K562 (cell line): ENCODE measurements at regions not wholly inside any gene's neighbourhood (a gene's known extent, or its start where the extent isn't known, plus 50 kb on each side); places are given as distances from the start of the nearest gene placed in this dataset.

Experiments used
- ATAC-seq: fragments of 200-7000 bp; cut with Tn5 transposase; 3 replicates; pipeline ENCODE4 v1.9.1; 2020; ENCODE audit warnings: moderate library complexity
- BruUV-seq: library from RNA; stranded (reverse); fragments of 400-500 nt; replicated peaks from 2 replicates; lab custom pipeline; 2021; lab: Mats Ljungman, UMichigan
- CTCF ChIA-PET: fragments of 300-600 bp; formaldehyde crosslinking; extraction: SDS; loops from one replicate; lab custom pipeline; 2021; ENCODE audit warnings: low intra/inter-chr PET ratio; lab: Yijun Ruan, JAX
- POLR2A ChIA-PET: fragments of 300-600, 350-650 bp; sonication (Branson Sonifier 250); formaldehyde crosslinking; extraction: SDS; loops from one replicate; lab custom pipeline; 2021; ENCODE audit warnings: antibody characterized with exemption, inconsistent platforms; lab: Yijun Ruan, JAX
- DNase-seq, 4 experiments: peaks; one replicate each; pipeline versions ENCODE4 v3.0.0 to v3.0.0-alpha.2; 2011 to 2018; ENCODE audit warnings: low spot score in 3 of 4, mixed read lengths in 3 of 4; ENCODE audit errors: extremely low read depth in 1 of 4
- FAIRE-seq: peaks from 2 replicates; lab custom pipeline; 2011; peaks lifted over from hg19 to GRCh38; lab: Jason Lieb, UNC
- H2AFZ ChIP-seq: 2 replicates; pipeline ENCODE4 v1.6.0; 2011; ENCODE audit warnings: low read depth, low read length, control low read depth, inconsistent platforms
- H3K27ac ChIP-seq: fragments of 200-600 bp; 3 replicates; pipeline ENCODE4 v1.8.0; 2011; ENCODE audit warnings: low read depth, mild to moderate bottlenecking, control low read depth, inconsistent platforms, low read length, moderate library complexity, mixed read lengths; ENCODE audit errors: extremely low read depth
- H3K27me3 ChIP-seq, 2 experiments: fragments of 300-600 bp in 1 of 2; 2 replicates in 1 of 2; 3 replicates in 1 of 2; pipeline versions ENCODE4 v1.6.0 to v1.8.0; 2011; ENCODE audit warnings: inconsistent platforms in 2 of 2, low read length in 2 of 2, mild to moderate bottlenecking in 1 of 2, mixed read lengths in 1 of 2, moderate library complexity in 1 of 2; ENCODE audit not compliant: control insufficient read depth in 2 of 2, insufficient read depth in 2 of 2
- H3K36me3 ChIP-seq: fragments of 300-600 bp; 3 replicates; pipeline ENCODE4 v1.8.0; 2011; ENCODE audit warnings: mild to moderate bottlenecking, low read length, inconsistent platforms; ENCODE audit not compliant: control insufficient read depth, insufficient read depth
- H3K4me1 ChIP-seq, 2 experiments: fragments of 200-600 bp in 1 of 2; replicated peaks in 1 of 2; 2 replicates in 1 of 2; 3 replicates in 1 of 2; pipeline versions ENCODE4 v1.5.1 to v1.8.0; 2011; ENCODE audit warnings: inconsistent platforms in 2 of 2, low read length in 2 of 2, mild to moderate bottlenecking in 1 of 2, mixed read lengths in 1 of 2, moderate library complexity in 1 of 2; ENCODE audit not compliant: control insufficient read depth in 2 of 2, insufficient read depth in 2 of 2
- H3K4me2 ChIP-seq: 2 replicates; pipeline ENCODE4 v1.6.1; 2011; ENCODE audit warnings: low read length, control low read depth, inconsistent platforms, mixed read lengths; ENCODE audit not compliant: insufficient read depth
- H3K4me3 ChIP-seq: fragments of 200-600 bp; sonication (generic), shearing (Covaris generic); 2 replicates; pipeline ENCODE4 v1.5.1; 2016; ENCODE audit warnings: control low read depth, inconsistent platforms
- H3K79me2 ChIP-seq: fragments of 200-600 bp; 3 replicates; pipeline ENCODE4 v1.8.0; 2011; ENCODE audit warnings: low read length, inconsistent platforms; ENCODE audit not compliant: control insufficient read depth, insufficient read depth
- H3K9ac ChIP-seq, 2 experiments: 2 replicates each; pipeline versions ENCODE4 v1.6.0 to v1.6.1; 2011; ENCODE audit warnings: low read depth in 2 of 2, low read length in 2 of 2, control low read depth in 1 of 2, inconsistent platforms in 1 of 2, mild to moderate bottlenecking in 1 of 2, mixed read lengths in 1 of 2; ENCODE audit not compliant: insufficient read depth in 1 of 2
- H3K9me1 ChIP-seq: one replicate; pipeline ENCODE4 v1.6.0; 2011; ENCODE audit warnings: inconsistent platforms, mild to moderate bottlenecking, low read length, moderate library complexity; ENCODE audit not compliant: control insufficient read depth, insufficient read depth
- H3K9me3 ChIP-seq: replicated peaks from 2 replicates; pipeline ENCODE4 v1.5.1; 2011; ENCODE audit warnings: low read depth, low read length, inconsistent platforms; ENCODE audit not compliant: control insufficient read depth, insufficient read depth
- H4K20me1 ChIP-seq: replicated peaks from 2 replicates; pipeline ENCODE4 v1.6.1; 2011; ENCODE audit warnings: low read length, inconsistent platforms, mixed read lengths; ENCODE audit not compliant: control insufficient read depth, insufficient read depth
- BCOR ChIP-seq: fragments of 450-650 bp; IDR thresholded peaks from 2 replicates; pipeline ENCODE4 v1.6.1; 2016
- CAMTA2 ChIP-seq: fragments of 250-450 bp; sonication (Bioruptor Pico); conservative IDR thresholded peaks from 2 replicates; pipeline ENCODE4 v1.5.1; 2022
- EZH2 ChIP-seq: IDR thresholded peaks from 2 replicates; pipeline ENCODE4 v1.6.1; 2012; ENCODE audit warnings: low read depth, mild to moderate bottlenecking, inconsistent platforms, low read length, borderline replicate concordance
- FIP1L1 ChIP-seq: fragments of 200-400 bp; formaldehyde crosslinking; IDR thresholded peaks from 2 replicates; pipeline ENCODE4 v1.6.1; 2018; ENCODE audit warnings: mild to moderate bottlenecking, low read depth, low read length; ENCODE audit not compliant: poor library complexity, severe bottlenecking
- HDAC1 ChIP-seq, 2 experiments: fragments of 450-650 bp; IDR thresholded peaks; 2 replicates each; pipeline ENCODE4 v1.6.1; 2016 to 2017; ENCODE audit warnings: inconsistent platforms in 1 of 2, mild to moderate bottlenecking in 1 of 2, moderate library complexity in 1 of 2
- MEF2D ChIP-seq: conservative IDR thresholded peaks from 2 replicates; pipeline ENCODE4 v1.6.1; 2016; ENCODE audit warnings: low read depth, missing genetic modification characterization, missing compliant biosample characterization
- OTX1 ChIP-seq: fragments of 450-650 bp; formaldehyde crosslinking; IDR thresholded peaks from 2 replicates; pipeline ENCODE4 v1.4.0; 2022; ENCODE audit warnings: mild to moderate bottlenecking
- RBM39 ChIP-seq: fragments of 200-400 bp; formaldehyde crosslinking; optimal IDR thresholded peaks from 2 replicates; pipeline ENCODE3; 2018; ENCODE audit warnings: low read depth, low read length
- RHOXF2B ChIP-seq: fragments of 250-450 bp; sonication (Bioruptor Pico); conservative IDR thresholded peaks from 2 replicates; pipeline ENCODE4 v1.5.1; 2021
- SLC30A9 ChIP-seq: fragments of 250-450 bp; sonication (Bioruptor Pico); IDR thresholded peaks from 2 replicates; pipeline ENCODE4 v1.8.0; 2022; ENCODE audit warnings: mild to moderate bottlenecking, moderate library complexity
- SMAD2 ChIP-seq: fragments of 150-350 bp; IDR thresholded peaks from 2 replicates; pipeline ENCODE4 v1.6.1; 2014; ENCODE audit warnings: low read depth, mild to moderate bottlenecking, low read length
- SMARCE1 ChIP-seq: fragments of 450-650 bp; IDR thresholded peaks from 2 replicates; pipeline ENCODE4 v1.7.1; 2016; ENCODE audit warnings: mild to moderate bottlenecking
- ZFP30 ChIP-seq: fragments of 250-450 bp; sonication (Bioruptor Pico); IDR thresholded peaks from 2 replicates; pipeline ENCODE4 v1.8.0; 2022; ENCODE audit warnings: moderate library complexity, mild to moderate bottlenecking, inconsistent platforms, borderline replicate concordance
- WGBS: fragments of 100-300 bp; shearing (Covaris generic); methylation state at CpG from one replicate; pipeline ENCODE4 v1.1.6; 2016; ENCODE audit warnings: low coverage, mixed read lengths; ENCODE audit not compliant: insufficient coverage; ENCODE audit errors: missing lambda C conversion rate; 5-methylcytosine and 5-hydroxymethylcytosine counted together
- in situ Hi-C: fragments of 300-500 bp; cut with MboI; formaldehyde crosslinking; loops from 4 replicates; pipeline ENCODE4 v1.15.0; 2018; ENCODE audit warnings: inconsistent platforms, mixed read lengths
- intact Hi-C: fragments of 100-400 bp; cut with micrococcal nuclease; formaldehyde crosslinking; loops from 2 replicates; pipeline ENCODE4 v1.14.2; 2022
- TF ChIP-seq, protein P1 (sequence below): fragments of 250-450 bp; sonication (Bioruptor Pico); IDR thresholded peaks from 2 replicates; pipeline ENCODE4 v1.8.0; 2022; ENCODE audit warnings: moderate library complexity, mild to moderate bottlenecking, inconsistent platforms
- TF ChIP-seq, protein P2 (sequence below): fragments of 450-650 bp; formaldehyde crosslinking; IDR thresholded peaks from 2 replicates; pipeline ENCODE4 v1.4.0; 2020; ENCODE audit warnings: mild to moderate bottlenecking, moderate library complexity
- TF ChIP-seq, protein P3 (sequence below): fragments of 450-650 bp; formaldehyde crosslinking; IDR thresholded peaks from 2 replicates; pipeline ENCODE4 v1.4.0; 2020; ENCODE audit warnings: mild to moderate bottlenecking
- TF ChIP-seq, protein P4 (sequence below): fragments of 450-650 bp; IDR thresholded peaks from 2 replicates; pipeline ENCODE4 v1.7.1; 2018; ENCODE audit warnings: mild to moderate bottlenecking, low read depth; ENCODE audit not compliant: partially characterized antibody
- TF ChIP-seq, protein P5 (sequence below): fragments of 450-650 bp; IDR thresholded peaks from 2 replicates; pipeline ENCODE4 v1.6.1; 2016

DNA sequence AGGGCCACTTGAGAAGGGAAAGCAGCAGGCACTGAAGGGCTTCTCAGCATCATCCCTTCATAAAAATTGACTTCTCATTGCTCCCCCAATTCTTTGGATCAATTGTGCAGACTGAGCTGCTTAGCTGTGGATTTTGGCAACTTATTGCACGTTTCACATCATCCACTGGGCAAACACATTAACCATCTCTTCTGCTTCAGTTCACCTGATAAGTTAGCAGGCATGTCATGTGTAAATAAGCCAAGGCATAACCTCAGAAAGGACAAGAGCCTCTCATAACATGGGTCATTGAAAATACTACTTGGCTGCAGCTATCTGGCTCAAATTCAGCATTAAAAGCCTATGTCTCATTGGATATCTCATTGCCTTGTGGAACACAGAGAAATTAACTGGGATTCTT is 366.5 kb downstream of the LRRC3B start:
- no peak overlapping the region for H3K9ac ChIP-seq
- intact Hi-C loops (no loop called here), in situ Hi-C loops (no loop called here)
- FAIRE-seq, result no peak
- H3K27me3 ChIP-seq, result no peaks in the 10 kb centered on the region
- no peaks in the 10 kb centered on the region for H4K20me1 ChIP-seq
- H3K4me3 ChIP-seq, result no peak overlapping the region
- no peaks in the 10 kb centered on the region for H3K4me1 ChIP-seq
- H3K79me2 ChIP-seq, result no peaks in the 10 kb centered on the region
- POLR2A ChIA-PET, result no interaction called here
- no peak for ATAC-seq
- CTCF ChIA-PET, result no interaction called here
- WGBS, result 0% methylated on average over 1 of the region's 1 CpG
- no peak overlapping the region for H3K27ac ChIP-seq
- peaks cover 2% of the 10 kb centered on the region for H3K9me3 ChIP-seq
- no TSS peak for BruUV-seq
- no peak overlapping the region for H3K4me2 ChIP-seq
- no peak overlapping the region for H2AFZ ChIP-seq
- no peak for DNase-seq
- no peaks in the 10 kb centered on the region for H3K9me1 ChIP-seq
- H3K36me3 ChIP-seq, result no peaks in the 10 kb centered on the region
- TF ChIP-seq ZFP30 (CRISPR knock-in tag), result no peak
- TF ChIP-seq RBM39, result no peak
- no peak for TF ChIP-seq SLC30A9 (CRISPR knock-in tag)
- TF ChIP-seq FIP1L1, result no peak
- TF ChIP-seq, protein P1, sequence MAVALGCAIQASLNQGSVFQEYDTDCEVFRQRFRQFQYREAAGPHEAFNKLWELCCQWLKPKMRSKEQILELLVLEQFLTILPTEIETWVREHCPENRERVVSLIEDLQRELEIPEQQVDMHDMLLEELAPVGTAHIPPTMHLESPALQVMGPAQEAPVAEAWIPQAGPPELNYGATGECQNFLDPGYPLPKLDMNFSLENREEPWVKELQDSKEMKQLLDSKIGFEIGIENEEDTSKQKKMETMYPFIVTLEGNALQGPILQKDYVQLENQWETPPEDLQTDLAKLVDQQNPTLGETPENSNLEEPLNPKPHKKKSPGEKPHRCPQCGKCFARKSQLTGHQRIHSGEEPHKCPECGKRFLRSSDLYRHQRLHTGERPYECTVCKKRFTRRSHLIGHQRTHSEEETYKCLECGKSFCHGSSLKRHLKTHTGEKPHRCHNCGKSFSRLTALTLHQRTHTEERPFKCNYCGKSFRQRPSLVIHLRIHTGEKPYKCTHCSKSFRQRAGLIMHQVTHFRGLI, result no peak
- no peak for TF ChIP-seq SMARCE1
- TF ChIP-seq SMAD2, result no peak
- TF ChIP-seq, protein P2, sequence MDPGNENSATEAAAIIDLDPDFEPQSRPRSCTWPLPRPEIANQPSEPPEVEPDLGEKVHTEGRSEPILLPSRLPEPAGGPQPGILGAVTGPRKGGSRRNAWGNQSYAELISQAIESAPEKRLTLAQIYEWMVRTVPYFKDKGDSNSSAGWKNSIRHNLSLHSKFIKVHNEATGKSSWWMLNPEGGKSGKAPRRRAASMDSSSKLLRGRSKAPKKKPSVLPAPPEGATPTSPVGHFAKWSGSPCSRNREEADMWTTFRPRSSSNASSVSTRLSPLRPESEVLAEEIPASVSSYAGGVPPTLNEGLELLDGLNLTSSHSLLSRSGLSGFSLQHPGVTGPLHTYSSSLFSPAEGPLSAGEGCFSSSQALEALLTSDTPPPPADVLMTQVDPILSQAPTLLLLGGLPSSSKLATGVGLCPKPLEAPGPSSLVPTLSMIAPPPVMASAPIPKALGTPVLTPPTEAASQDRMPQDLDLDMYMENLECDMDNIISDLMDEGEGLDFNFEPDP (CRISPR knock-in tag), result no peak
- no peak for TF ChIP-seq BCOR
- TF ChIP-seq CAMTA2, result no peak
- no peak for TF ChIP-seq OTX1
- TF ChIP-seq, protein P3, sequence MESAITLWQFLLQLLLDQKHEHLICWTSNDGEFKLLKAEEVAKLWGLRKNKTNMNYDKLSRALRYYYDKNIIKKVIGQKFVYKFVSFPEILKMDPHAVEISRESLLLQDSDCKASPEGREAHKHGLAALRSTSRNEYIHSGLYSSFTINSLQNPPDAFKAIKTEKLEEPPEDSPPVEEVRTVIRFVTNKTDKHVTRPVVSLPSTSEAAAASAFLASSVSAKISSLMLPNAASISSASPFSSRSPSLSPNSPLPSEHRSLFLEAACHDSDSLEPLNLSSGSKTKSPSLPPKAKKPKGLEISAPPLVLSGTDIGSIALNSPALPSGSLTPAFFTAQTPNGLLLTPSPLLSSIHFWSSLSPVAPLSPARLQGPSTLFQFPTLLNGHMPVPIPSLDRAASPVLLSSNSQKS (CRISPR knock-in tag), result no peak
- TF ChIP-seq MEF2D, result no peak
- TF ChIP-seq HDAC1 (IDR thresholded peaks at IDR 0.05), result no peak
- no peak for TF ChIP-seq RHOXF2B (CRISPR knock-in tag)
- TF ChIP-seq, protein P4, sequence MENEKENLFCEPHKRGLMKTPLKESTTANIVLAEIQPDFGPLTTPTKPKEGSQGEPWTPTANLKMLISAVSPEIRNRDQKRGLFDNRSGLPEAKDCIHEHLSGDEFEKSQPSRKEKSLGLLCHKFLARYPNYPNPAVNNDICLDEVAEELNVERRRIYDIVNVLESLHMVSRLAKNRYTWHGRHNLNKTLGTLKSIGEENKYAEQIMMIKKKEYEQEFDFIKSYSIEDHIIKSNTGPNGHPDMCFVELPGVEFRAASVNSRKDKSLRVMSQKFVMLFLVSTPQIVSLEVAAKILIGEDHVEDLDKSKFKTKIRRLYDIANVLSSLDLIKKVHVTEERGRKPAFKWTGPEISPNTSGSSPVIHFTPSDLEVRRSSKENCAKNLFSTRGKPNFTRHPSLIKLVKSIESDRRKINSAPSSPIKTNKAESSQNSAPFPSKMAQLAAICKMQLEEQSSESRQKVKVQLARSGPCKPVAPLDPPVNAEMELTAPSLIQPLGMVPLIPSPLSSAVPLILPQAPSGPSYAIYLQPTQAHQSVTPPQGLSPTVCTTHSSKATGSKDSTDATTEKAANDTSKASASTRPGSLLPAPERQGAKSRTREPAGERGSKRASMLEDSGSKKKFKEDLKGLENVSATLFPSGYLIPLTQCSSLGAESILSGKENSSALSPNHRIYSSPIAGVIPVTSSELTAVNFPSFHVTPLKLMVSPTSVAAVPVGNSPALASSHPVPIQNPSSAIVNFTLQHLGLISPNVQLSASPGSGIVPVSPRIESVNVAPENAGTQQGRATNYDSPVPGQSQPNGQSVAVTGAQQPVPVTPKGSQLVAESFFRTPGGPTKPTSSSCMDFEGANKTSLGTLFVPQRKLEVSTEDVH, result no peak
- no peak for TF ChIP-seq EZH2
- TF ChIP-seq, protein P5, sequence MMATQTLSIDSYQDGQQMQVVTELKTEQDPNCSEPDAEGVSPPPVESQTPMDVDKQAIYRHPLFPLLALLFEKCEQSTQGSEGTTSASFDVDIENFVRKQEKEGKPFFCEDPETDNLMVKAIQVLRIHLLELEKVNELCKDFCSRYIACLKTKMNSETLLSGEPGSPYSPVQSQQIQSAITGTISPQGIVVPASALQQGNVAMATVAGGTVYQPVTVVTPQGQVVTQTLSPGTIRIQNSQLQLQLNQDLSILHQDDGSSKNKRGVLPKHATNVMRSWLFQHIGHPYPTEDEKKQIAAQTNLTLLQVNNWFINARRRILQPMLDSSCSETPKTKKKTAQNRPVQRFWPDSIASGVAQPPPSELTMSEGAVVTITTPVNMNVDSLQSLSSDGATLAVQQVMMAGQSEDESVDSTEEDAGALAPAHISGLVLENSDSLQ, result no peak
